ENCODE measurements at regions not wholly inside any gene's neighbourhood (a gene's known extent, or its start where the extent isn't known, plus 50 kb on each side); places are given as distances from the start of the nearest gene placed in this dataset.
"Not testable (repeated sequence)": the region's sequence is repeated elsewhere in the genome, so short reads cannot be mapped to it uniquely, and the experiment has no call there.

- H3K4me1 Mint-ChIP-seq; H3K4me3 Mint-ChIP-seq; H3K27me3 ChIP-seq (ENCODE audit: insufficient read depth, low read length); H3K36me3 ChIP-seq (ENCODE audit: insufficient read depth, low read length); H3K4me3 ChIP-seq (ENCODE audit: low read length in 2 of 2); H3K9me3 ChIP-seq (ENCODE audit: control insufficient read depth in 1 of 2, low read length in 2 of 2); H3K27me3 Mint-ChIP-seq; H3K27ac Mint-ChIP-seq; H3K27ac ChIP-seq (ENCODE audit: low read depth, low read length); H3K9me3 Mint-ChIP-seq; DNase-seq; POLR2A ChIA-PET (ENCODE audit: partially characterized antibody); CTCF ChIA-PET (ENCODE audit: partially characterized antibody); intact Hi-C loops (cut with micrococcal nuclease); H3K4me1 ChIP-seq (ENCODE audit: insufficient read depth, low read length); H3K36me3 Mint-ChIP-seq: not testable (repeated sequence)
Observed at GRCh38 chr9:38474476-38474875, 50.2 kb upstream of the IGFBPL1 start.
